Femur (tissue), 1 donor: ENCODE measurements at regions not wholly inside any gene's neighbourhood (a gene's known extent, or its start where the extent isn't known, plus 50 kb on each side); places are given as distances from the start of the nearest gene placed in this dataset.

Experiments used
- DNase-seq: peaks from one replicate; pipeline ENCODE4 v3.0.0-alpha.2; 2017

DNA sequence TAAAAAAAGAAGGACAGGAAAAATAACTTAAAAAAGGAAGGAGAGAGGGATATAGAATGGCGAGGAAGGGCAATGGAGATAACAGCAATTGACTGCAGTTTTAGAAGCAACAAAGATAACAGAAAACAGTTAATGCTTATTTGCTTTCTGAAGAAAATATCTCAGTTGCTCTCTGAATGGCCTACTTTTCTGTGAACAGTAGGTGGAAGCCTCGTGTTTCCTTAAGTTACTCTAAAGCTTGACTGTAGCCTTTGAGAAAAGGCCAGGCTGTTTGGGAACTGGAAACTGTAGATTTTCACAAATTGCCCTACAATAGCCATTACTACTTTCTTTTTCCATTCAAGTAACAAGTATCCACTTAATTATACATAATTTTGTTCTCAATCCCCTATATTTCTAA is 404.5 kb downstream of the YTHDC2 start:
- DNase-seq = no peak

GRCh38 chr5:113922343-113922742 is 408.8 kb downstream of the YTHDC2 start:
- no peak for DNase-seq

DNA sequence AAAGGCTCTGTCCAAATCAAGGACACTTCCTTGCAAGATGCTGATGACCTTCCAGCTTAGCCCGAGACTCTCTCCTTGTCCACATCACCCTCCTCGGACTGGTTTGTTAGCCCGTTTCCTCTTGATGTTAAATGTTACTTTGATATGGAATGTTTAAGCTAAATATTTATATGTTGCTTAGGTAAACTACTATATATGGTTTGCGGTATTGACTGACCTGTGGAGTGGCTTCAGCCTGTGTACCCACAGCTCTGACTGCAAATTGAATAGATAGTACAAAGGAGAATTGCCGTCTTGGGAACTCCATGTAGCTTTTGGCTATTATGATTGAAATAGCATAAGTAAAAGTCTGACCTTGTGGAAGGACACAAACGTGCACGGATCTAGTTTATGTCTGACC is 422.0 kb downstream of the YTHDC2 start:
- DNase-seq = no peak

DNA sequence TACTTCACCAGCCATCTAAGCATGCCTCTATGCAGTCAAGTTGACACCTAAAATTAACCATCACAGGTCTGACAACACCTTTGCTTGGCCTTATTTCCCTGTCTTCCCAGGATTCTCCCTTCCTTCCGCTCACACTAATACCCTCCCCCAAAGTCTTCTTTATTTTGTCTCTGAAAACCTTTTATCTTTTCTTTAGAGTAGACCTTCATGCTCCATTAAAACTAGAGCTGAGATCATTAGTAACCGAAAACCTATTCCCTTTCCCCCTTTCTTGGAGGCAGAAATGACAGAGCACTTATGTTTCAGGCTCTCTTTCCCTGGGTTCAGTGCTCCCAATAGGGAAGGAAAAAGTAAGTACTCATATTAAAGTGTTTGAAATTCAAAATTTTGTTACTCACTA is 423.8 kb downstream of the YTHDC2 start:
- DNase-seq = no peak

DNA sequence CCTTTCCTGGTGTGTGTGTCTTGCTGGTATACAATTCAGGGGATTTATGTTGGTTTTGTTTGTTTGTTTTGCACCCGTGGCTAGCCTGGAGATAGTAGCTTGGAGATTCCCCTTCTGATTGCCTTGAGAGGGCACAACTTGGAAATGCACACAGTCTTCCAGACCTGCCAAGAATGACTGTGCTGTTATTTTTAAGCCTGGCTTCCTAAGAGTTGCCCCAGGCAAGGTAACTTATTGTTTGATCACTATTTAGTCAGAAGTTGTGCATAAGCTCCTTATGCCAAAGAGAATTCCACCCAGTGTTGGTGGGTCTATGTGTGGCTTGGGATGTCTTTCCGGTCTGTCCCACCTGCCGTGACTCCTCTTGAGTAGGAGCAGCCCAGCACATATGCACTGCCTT is 421.9 kb upstream of the KCNN2 start:
- DNase-seq = no peak

DNA sequence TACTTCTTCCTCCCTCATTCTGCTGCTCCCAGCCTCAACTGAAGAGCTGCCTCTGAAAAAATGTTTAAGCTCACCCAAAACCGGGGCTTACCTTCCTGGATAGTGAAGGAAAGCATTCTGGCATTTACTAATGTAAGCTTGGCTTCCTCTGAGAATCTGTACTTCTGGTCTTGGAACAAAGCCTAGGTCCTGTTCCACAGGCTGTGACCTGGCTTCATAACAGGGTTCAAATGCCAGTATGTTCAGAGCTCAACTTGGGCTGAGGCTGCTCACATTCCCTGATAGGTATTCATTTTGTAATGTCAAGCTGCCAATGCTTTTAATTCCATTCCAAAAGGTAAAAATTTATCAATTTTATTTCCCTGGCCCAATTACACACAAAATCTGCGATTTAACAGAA is 411.7 kb upstream of the KCNN2 start:
- no peak for DNase-seq

DNA sequence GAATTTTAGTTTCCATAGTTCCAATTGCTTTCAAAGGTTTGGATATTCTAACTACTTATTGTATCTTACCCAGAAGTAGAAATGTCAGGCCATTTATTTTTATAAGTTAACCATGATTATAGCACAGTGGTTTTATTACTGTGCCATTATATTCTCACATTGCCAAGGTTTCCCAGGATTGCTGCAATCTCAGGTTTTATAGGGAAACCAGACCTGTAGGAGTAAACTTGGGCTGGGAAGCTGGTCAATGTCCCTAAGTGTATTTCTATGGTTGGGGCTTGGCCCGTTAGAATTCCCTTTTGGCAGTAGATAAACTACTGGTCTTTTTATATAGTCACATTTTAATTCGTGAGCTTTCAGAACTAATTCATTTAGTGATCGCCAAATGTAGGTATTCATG is 396.6 kb upstream of the KCNN2 start:
- DNase-seq = no peak

GRCh38 chr5:113969901-113970300 is 392.0 kb upstream of the KCNN2 start:
- no peak for DNase-seq

GRCh38 chr5:113971454-113971853 is 390.4 kb upstream of the KCNN2 start:
- DNase-seq = no peak

DNA sequence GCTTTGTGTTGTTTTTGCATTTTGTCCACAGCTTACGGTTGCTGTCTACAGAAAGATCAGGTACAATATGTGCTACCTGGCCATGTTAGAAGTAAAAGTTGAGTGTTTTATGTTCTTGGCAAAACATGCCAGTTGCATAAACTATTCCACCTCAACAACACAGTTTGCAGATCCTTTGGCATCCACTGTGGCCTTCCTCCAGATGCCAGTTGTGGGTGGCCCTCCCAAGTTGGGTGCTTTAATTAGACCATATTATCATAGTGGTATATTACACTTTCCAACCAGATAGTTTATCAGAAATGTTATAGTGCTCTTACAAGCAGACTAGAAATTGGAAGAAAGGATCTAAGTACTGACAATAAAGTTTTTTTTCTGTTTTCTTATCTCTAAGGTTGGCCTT is 386.9 kb upstream of the KCNN2 start:
- no peak for DNase-seq

DNA sequence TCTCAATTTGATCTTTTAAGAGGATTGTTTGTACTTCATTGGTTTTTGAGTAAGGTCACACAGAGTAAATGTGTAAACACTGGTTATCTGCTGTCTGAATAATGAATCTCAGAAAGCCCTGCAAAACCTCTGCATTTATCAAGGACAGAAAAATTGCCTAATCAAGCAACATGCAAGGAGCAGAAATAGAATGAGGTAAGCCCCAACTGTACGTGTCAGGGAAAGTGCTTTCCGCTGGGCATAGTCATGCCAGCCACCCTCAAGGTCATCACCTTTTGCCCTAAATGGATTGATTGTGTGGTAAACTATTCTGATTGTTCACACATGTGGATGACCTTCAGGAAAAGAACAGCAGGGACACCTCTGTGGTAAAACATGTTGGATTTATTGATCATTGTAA is 376.9 kb upstream of the KCNN2 start:
- no peak for DNase-seq

- DNase-seq = no peak
Observed at GRCh38 chr5:113985505-113985904, 376.4 kb upstream of the KCNN2 start.

GRCh38 chr5:113989278-113989912 is 372.5 kb upstream of the KCNN2 start:
- no peak for DNase-seq

DNA sequence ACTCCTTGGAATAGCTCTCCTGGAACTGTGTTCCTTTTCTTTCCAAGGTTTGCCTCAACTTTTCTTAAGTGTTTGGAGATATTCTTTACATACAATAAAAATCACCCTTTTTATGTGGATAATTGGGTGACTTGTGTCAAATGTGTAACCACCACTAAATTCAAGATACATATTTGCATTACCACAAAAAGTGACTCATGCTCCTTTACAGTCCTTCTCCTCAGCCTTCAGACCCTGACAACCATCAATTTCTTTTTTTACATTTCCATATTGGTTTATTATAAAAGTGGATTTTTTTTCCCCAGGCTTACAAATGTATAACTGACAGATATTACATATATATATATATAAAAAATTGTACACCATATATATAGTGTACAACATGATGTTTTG is 372.0 kb upstream of the KCNN2 start:
- no peak for DNase-seq

DNA sequence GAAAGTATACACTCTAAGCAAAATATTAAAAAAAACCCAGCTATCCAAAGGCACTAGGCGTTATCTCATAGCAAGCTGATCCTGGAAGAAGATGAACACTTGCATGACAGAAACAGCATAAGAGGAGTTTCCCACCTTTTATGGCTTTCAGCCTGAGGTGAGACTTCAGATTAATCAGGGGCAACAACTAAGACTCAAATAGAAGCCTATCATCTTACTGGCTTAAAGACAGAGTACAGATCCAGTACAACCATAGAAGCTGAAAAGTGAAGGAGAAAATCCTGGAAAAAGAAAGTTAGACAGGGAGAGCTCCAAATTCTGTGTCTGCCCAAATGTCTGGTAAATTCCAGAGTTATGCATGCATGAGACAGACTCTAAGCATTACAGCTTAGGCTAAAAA is 360.8 kb upstream of the KCNN2 start:
- DNase-seq = no peak

GRCh38 chr5:114006582-114006981 is 355.3 kb upstream of the KCNN2 start:
- no peak for DNase-seq

- DNase-seq = no peak
Observed at GRCh38 chr5:114007678-114008077, 354.2 kb upstream of the KCNN2 start.

DNA sequence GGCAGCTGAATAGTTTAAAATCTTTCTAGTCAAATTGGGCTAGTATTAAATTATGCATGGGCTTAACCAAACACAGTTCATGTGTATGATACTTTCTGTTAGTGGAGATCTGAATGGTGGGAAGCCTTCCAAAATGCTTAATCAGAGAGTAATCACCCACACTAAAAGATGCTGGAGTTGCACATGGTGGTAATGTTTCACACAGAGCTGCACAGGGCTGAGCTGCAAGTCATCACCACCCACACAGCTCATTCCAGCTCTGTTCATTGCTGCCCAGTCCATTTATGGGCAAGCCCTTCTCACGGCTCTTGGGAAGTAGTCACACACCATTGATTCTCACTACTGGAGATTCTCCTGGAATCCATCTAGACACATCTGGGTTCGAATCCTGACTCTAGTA is 351.5 kb upstream of the KCNN2 start:
- no peak for DNase-seq

- DNase-seq = no peak
Observed at GRCh38 chr5:114018186-114018585, 343.7 kb upstream of the KCNN2 start.

DNA sequence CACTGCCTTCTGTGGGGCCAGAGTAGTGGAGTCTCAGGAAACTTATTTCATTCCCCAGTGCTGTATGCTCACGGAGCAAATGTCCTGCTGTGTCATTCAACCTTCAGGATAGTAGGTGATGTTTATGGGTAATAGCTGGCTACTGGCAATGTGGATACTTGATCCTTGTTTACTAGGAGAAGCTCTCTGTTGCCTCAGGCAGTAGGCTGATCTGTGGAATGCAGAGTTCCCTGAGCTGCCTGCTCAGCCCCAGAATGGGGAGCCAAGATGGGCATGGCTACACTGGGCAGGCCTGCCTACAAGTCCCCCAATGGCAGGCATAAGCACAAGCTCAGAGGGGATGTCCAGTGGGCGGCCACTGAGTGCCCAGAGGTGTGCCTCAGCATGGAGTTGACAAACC is 323.1 kb upstream of the KCNN2 start:
- DNase-seq = no peak

GRCh38 chr5:114050087-114050486 is 311.8 kb upstream of the KCNN2 start:
- DNase-seq = no peak

DNA sequence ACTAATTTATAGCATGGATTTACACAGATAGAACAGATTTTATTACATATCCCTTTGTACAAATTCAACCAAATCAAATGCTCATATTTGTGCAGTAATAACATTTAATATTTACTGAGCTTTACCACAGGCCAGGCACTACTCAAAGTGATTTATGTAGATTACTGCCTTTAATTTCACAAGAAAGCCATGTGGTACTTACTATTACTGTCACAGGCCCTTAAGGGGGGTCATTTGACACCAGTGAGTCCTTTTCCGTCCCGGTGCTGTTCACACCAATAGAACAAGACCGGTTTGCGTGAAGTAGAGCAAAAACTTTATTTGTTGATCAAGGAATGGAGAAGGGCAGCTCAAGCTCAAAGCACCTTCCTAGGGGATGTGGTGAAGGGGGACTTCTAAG is 308.5 kb upstream of the KCNN2 start:
- no peak for DNase-seq

GRCh38 chr5:114054594-114054993 is 307.3 kb upstream of the KCNN2 start:
- no peak for DNase-seq

DNA sequence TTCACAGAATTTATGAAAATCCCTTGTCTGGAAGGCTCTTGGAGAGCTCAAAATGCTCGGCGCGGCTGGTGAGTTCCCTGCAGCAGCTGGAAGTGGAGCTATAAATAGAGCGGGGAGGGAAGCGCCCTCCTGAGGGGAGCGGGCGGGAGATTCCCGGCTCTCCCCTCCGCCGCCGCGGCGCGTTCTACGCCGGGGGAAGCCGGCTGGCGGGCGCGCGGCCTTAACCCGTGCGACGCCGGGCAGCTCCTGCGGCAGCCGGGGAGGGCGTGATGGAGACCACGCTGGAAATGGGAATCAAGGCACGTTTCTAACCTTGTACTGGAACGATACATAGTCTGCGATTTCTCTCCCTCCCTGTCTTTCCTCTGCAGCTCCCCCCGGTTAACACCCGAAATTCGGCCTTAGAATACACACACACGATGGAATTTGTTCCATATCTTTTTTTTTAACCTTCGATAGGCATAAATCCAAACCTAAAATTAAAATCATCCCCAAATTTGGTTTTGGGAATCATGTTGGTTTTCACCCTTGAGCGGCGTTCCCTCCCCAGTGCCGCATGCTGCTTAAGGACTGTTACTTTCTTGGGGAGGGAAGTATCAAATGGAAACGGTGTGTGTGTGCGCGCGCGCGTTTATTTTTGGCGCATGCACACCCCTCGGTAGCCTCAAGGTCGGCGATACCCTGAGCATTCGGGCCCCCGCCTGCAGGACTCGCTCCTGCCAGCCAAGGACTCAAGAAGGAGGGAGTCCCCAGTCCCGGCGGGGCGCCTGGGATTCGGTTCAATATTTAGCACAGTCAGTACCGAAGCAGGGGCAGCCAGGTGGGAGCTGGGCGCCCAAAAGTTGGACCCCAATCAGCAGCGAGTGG is 306.3 kb upstream of the KCNN2 start:
- peak; percentile 88 for DNase-seq

DNA sequence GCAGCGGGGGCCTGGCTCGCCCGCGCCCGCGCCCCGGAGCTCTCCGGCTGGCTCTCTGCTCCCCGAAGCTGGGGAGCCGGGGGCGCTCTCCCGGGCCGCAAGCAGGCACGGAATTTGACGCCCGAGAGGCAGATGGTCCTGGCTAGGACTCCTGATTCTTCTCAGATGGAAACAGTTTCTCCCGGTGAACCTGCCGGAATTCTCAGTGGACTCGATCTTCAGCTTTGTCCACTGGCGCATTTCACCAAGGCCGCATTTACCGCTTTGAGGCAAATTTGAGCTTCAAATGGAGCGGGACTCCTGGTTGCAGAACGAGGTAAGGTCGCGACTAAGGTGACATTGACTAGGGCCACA is 305.7 kb upstream of the KCNN2 start:
- no peak for DNase-seq
